Fibroblast of villous mesenchyme (primary cell): ENCODE measurements at regions not wholly inside any gene's neighbourhood (a gene's known extent, or its start where the extent isn't known, plus 50 kb on each side); places are given as distances from the start of the nearest gene placed in this dataset.
"Not testable (repeated sequence)": the region's sequence is repeated elsewhere in the genome, so short reads cannot be mapped to it uniquely, and the experiment has no call there.

Experiments
- DNase-seq: peaks from one replicate; pipeline ENCODE4 v3.0.0-alpha.2; 2010; ENCODE audit warnings: low read depth
- H3K4me3 ChIP-seq: 2 replicates; pipeline ENCODE4 v1.5.1; 2011; ENCODE audit warnings: low read depth, mild to moderate bottlenecking, low read length
- TF ChIP-seq, protein P1 (sequence below): IDR thresholded peaks from 2 replicates; pipeline ENCODE4 v1.5.1; 2012; ENCODE audit warnings: low read depth, mild to moderate bottlenecking, low read length; ENCODE audit not compliant: insufficient read depth

DNA sequence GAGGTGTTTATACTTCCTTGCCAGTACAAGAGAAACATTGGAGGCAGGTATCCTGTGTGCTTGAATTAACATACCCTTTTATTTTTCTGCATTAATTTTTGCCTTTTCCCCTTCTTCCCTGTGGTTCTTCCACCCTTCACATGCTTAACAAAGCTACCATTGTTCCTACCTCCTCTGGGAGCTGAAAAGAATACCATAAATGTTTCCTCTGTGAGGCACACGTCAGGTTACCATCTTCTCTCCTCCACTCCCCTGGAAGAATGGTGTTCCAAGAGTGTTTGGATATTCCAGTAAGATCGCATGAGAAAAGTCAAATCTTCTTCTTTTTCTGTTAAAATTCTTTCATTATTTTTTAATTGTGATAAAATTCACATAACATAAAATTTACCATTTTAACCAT, 74.6 kb upstream of the MARK1 start:
- TF ChIP-seq, protein P1, sequence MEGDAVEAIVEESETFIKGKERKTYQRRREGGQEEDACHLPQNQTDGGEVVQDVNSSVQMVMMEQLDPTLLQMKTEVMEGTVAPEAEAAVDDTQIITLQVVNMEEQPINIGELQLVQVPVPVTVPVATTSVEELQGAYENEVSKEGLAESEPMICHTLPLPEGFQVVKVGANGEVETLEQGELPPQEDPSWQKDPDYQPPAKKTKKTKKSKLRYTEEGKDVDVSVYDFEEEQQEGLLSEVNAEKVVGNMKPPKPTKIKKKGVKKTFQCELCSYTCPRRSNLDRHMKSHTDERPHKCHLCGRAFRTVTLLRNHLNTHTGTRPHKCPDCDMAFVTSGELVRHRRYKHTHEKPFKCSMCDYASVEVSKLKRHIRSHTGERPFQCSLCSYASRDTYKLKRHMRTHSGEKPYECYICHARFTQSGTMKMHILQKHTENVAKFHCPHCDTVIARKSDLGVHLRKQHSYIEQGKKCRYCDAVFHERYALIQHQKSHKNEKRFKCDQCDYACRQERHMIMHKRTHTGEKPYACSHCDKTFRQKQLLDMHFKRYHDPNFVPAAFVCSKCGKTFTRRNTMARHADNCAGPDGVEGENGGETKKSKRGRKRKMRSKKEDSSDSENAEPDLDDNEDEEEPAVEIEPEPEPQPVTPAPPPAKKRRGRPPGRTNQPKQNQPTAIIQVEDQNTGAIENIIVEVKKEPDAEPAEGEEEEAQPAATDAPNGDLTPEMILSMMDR, result no peak
- H3K4me3 ChIP-seq, result no peak overlapping the region
- DNase-seq, result no peak

DNA sequence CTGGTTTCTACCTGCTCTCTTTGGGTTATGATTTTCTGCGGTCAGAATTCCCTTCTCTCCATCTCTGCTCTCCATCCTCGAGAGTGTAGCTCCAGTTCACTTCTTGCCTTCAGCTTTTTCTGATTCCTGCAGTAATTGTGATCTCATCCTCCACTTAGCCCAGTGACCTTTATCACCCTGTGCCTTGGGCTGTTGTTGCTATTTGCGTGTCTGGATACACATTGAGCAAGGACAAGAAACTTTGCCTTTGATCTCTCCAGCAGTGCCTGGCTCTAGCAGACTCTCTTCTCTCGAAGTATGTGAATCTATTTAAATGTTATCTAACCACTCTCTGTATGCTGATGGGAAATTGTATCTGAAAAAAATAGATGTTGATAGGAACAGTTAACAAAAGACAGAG, 76.4 kb upstream of the MARK1 start:
- DNase-seq, result peak; percentile 46
- H3K4me3 ChIP-seq, result no peak overlapping the region
- TF ChIP-seq, protein P1, result no peak

GRCh38 chr1:220450927-220451326, 77.0 kb upstream of the MARK1 start:
- no peak for DNase-seq
- no peak overlapping the region for H3K4me3 ChIP-seq
- TF ChIP-seq, protein P1, result no peak

GRCh38 chr1:220448217-220448616, 79.7 kb upstream of the MARK1 start:
- H3K4me3 ChIP-seq, result no peak overlapping the region
- TF ChIP-seq, protein P1, result no peak
- DNase-seq, result no peak

GRCh38 chr1:220444586-220444985, 83.3 kb upstream of the MARK1 start:
- not testable (repeated sequence) for DNase-seq, H3K4me3 ChIP-seq

DNA sequence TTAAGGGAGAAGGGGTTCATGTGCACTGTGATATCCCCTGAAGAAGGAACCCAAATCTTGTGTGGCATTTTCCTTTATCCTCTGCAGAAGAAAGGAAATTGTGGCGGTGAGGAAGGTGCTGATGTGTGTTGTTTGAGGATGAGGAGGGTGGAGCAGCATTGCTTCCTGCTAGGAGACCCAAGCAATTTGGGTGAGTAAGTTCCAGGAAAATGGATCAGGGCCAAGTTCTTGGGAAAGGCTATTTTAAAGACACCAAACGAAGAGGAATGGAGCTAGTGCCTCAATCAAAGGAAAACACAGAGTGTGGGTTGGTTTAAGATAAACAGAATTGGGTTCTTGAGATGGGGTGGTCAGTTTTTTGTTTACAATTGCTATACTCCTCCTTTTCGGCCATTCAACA, 86.7 kb upstream of the MARK1 start:
- TF ChIP-seq, protein P1, result no peak
- no peak overlapping the region for H3K4me3 ChIP-seq

DNA sequence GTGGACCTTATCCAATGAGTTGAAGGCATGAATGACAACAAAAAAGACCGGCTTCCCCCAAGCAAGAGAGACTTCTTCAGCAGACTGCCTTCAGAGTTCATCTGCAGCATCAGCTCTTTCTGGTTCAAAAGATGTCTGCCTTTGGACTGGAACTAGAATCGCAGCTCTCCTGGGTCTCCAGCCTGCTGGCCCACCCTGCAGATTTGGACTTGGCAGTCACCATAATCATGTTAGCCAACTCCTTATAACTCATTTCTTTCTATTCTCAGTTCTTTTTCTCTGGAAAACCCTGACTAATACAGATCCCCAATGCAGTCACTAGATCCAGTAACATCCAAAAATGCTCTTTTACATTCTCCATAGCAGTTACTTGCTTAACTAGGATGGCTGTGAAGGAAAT, 89.2 kb upstream of the MARK1 start:
- no peak for DNase-seq
- no peak overlapping the region for H3K4me3 ChIP-seq
- TF ChIP-seq, protein P1, result no peak

More for the DNA sequence above, 86.7 kb upstream of the MARK1 start:
- no peak for DNase-seq
